ENCODE measurements at regions not wholly inside any gene's neighbourhood (a gene's known extent, or its start where the extent isn't known, plus 50 kb on each side); places are given as distances from the start of the nearest gene placed in this dataset.
"Not testable (repeated sequence)": the region's sequence is repeated elsewhere in the genome, so short reads cannot be mapped to it uniquely, and the experiment has no call there.

GRCh38 chr2:89828416-89828815 is 1136.9 kb downstream of the RPIA start:
- H3K27ac ChIP-seq; H3K4me2 ChIP-seq; H3K9ac ChIP-seq; H3K79me2 ChIP-seq (ENCODE audit: insufficient read depth, low read depth); H3K36me3 ChIP-seq (ENCODE audit: insufficient read depth); H4K20me1 ChIP-seq (ENCODE audit: insufficient read depth); H3K4me1 ChIP-seq (ENCODE audit: low read depth, poor library complexity, severe bottlenecking); H3K27me3 ChIP-seq (ENCODE audit: insufficient read depth, low read depth); H3K4me3 ChIP-seq (IDR thresholded peaks at IDR 0.05; ENCODE audit: insufficient read depth, low read depth, low read length); H2AFZ ChIP-seq (ENCODE audit: low read depth): not testable (repeated sequence)

DNA sequence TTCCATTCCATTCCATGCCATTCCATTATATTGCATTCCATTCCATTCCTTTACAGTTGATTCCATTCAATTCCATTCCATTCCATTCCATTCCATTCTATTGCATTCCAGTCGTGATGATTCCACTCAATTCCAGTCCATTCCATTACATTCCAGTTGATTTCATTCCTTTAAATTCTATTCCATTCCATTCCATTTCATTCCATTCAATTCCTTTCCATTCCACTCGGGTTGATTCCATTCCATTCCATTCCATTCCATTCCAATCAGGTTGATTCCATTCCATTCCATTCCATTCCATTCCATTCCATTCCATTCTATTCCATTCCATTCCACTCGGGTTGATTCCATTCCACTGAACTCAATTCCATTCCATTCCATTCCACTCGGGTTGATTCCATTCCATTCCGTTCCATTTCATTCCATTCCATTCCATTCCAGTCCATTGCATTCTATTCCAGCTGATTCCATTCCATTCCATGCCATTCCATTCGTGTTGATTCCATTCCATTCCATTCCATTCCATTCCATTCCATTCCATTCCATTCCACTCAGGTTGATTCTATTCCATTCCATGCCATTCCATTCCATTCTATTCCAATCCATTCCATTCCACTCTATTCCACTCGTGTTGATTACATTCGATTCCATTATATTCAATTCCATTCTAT is 1137.6 kb downstream of the RPIA start:
- not testable (repeated sequence) for H3K4me2 ChIP-seq; H3K36me3 ChIP-seq (ENCODE audit: insufficient read depth); H2AFZ ChIP-seq (ENCODE audit: low read depth); H3K4me1 ChIP-seq (ENCODE audit: low read depth, poor library complexity, severe bottlenecking); H3K79me2 ChIP-seq (ENCODE audit: insufficient read depth, low read depth); H3K27me3 ChIP-seq (ENCODE audit: insufficient read depth, low read depth); H3K9ac ChIP-seq; H4K20me1 ChIP-seq (ENCODE audit: insufficient read depth); H3K27ac ChIP-seq
- H3K4me3 ChIP-seq (IDR thresholded peaks at IDR 0.05; ENCODE audit: insufficient read depth, low read depth, low read length), result peak overlapping the region; percentile 66

GRCh38 chr2:89829828-89830227 is 1138.4 kb downstream of the RPIA start:
- no peak overlapping the region for H3K27ac ChIP-seq
- no peak overlapping the region for H3K4me2 ChIP-seq
- H3K36me3 ChIP-seq (ENCODE audit: insufficient read depth), result no peaks in the 10 kb centered on the region
- peak overlapping the region; percentile 66 for H3K4me3 ChIP-seq (IDR thresholded peaks at IDR 0.05; ENCODE audit: insufficient read depth, low read depth, low read length)
- H3K9ac ChIP-seq, result no peak overlapping the region
- H3K27me3 ChIP-seq (ENCODE audit: insufficient read depth, low read depth), result no peaks in the 10 kb centered on the region
- H3K4me1 ChIP-seq (ENCODE audit: low read depth, poor library complexity, severe bottlenecking), result no peaks in the 10 kb centered on the region
- H2AFZ ChIP-seq (ENCODE audit: low read depth), result no peak overlapping the region
- H4K20me1 ChIP-seq (ENCODE audit: insufficient read depth), result no peaks in the 10 kb centered on the region
- H3K79me2 ChIP-seq (ENCODE audit: insufficient read depth, low read depth), result no peaks in the 10 kb centered on the region
- no peak for TF ChIP-seq CTCF (conservative IDR thresholded peaks at IDR 0.05; ENCODE audit: low read depth, low read length)

DNA sequence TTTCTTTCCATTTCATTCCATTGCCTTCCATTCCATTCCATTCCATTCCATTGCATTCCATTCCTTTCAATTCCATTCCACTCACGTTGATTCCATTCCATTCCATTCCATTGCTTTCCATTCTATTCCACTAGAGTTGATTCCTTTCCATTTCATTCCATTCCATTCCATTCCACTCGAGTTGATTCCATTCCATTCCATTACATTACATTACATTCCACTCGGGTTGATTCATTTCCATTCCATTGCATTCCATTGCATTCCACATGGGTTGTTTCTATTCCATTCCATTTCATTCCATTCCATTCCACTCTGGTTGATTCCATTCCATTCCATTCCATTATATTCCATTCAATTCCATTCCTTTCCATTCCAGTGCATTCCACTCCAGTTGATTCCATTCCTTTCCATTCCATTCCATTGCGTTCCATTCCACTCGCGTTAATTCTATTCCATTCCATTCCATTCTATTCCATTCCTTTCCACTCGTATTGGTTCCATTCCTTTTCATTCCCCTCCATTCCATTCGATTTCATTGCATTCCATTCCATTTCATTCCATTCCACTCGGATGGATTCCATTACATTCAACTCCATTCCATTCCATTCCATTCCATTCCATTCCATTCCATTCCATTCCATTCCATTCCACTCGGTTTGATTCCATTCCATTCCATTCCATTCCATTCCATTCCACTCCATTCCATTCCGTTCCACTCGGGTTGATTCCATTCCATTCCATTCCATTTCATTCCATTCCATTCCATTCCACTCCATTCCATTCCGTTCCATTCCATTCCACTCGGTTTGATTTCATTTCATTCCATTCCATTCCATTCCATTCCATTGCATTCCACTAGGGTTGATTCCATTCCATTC is 1139.1 kb downstream of the RPIA start:
- H4K20me1 ChIP-seq (ENCODE audit: insufficient read depth); H3K36me3 ChIP-seq (ENCODE audit: insufficient read depth); H3K4me2 ChIP-seq; H3K4me3 ChIP-seq (IDR thresholded peaks at IDR 0.05; ENCODE audit: insufficient read depth, low read depth, low read length); H3K27ac ChIP-seq; H3K27me3 ChIP-seq (ENCODE audit: insufficient read depth, low read depth); H2AFZ ChIP-seq (ENCODE audit: low read depth); H3K4me1 ChIP-seq (ENCODE audit: low read depth, poor library complexity, severe bottlenecking); H3K9ac ChIP-seq; H3K79me2 ChIP-seq (ENCODE audit: insufficient read depth, low read depth): not testable (repeated sequence)

GRCh38 chr2:89831641-89832498 is 1140.4 kb downstream of the RPIA start:
- Histone ChIP-seq H3K27me3 (ENCODE audit: insufficient read depth, low read depth) (no peaks in the 10 kb centered on the region), H3K4me3 (IDR thresholded peaks at IDR 0.05; ENCODE audit: insufficient read depth, low read depth, low read length) (no peak overlapping the region), H3K27ac (no peak overlapping the region), H3K36me3 (ENCODE audit: insufficient read depth) (no peaks in the 10 kb centered on the region), H3K4me1 (ENCODE audit: low read depth, poor library complexity, severe bottlenecking) (no peaks in the 10 kb centered on the region), H4K20me1 (ENCODE audit: insufficient read depth) (no peaks in the 10 kb centered on the region), H3K4me2 (no peak overlapping the region), H3K79me2 (ENCODE audit: insufficient read depth, low read depth) (no peaks in the 10 kb centered on the region), H3K9ac (no peak overlapping the region), H2AFZ (ENCODE audit: low read depth) (no peak overlapping the region)
- TF ChIP-seq CTCF (conservative IDR thresholded peaks at IDR 0.05; ENCODE audit: low read depth, low read length), result no peak
